Nephron (organoid): ENCODE measurements at regions not wholly inside any gene's neighbourhood (a gene's known extent, or its start where the extent isn't known, plus 50 kb on each side); places are given as distances from the start of the nearest gene placed in this dataset.

Experiments
- H3K27ac Mint-ChIP-seq, 3 experiments: 2 replicates each; pipeline ENCODE4 v1.8.0; 2020; ENCODE audit warnings: mixed read lengths in 3 of 3, mild to moderate bottlenecking in 2 of 3, moderate library complexity in 1 of 3
- H3K27me3 Mint-ChIP-seq: 2 replicates; pipeline ENCODE4 v1.8.0; 2021; ENCODE audit warnings: low read depth, mild to moderate bottlenecking, moderate library complexity, mixed read lengths
- H3K36me3 Mint-ChIP-seq: 2 replicates; pipeline ENCODE4 v1.8.0; 2020; ENCODE audit warnings: low read depth, mixed read lengths
- H3K4me1 Mint-ChIP-seq: 2 replicates; pipeline ENCODE4 v1.8.0; 2020; ENCODE audit warnings: mixed read lengths
- H3K4me3 Mint-ChIP-seq, 3 experiments: 2 replicates each; pipeline ENCODE4 v1.8.0; 2020; ENCODE audit warnings: mild to moderate bottlenecking in 3 of 3, mixed read lengths in 3 of 3, moderate library complexity in 2 of 3
- H3K9me3 Mint-ChIP-seq: 2 replicates; pipeline ENCODE4 v1.8.0; 2020; ENCODE audit warnings: mixed read lengths
- CTCF ChIP-seq, 3 experiments: fragments of 200-600 bp; sonication (generic); IDR thresholded peaks; one replicate each; pipeline ENCODE4 v1.5.0; 2021; ENCODE audit warnings: antibody characterized with exemption in 3 of 3; ENCODE audit not compliant: unreplicated experiment in 3 of 3

- Mint-ChIP-seq H3K27me3 (no peaks in the 10 kb centered on the region), H3K9me3 (peaks cover 3% of the 10 kb centered on the region), H3K4me1 (no peaks in the 10 kb centered on the region), H3K27ac (no peak overlapping the region), H3K4me3 (no peak overlapping the region), H3K36me3 (no peaks in the 10 kb centered on the region)
- TF ChIP-seq CTCF (IDR thresholded peaks at IDR 0.05; ENCODE audit: unreplicated experiment in 3 of 3) = no peak
Observed at GRCh38 chr2:19078709-19079108, 279.7 kb downstream of the OSR1 start.

GRCh38 chr2:19073522-19073921 is 284.9 kb downstream of the OSR1 start:
- Mint-ChIP-seq H3K27ac (no peak overlapping the region), H3K4me3 (no peak overlapping the region), H3K4me1 (peaks cover 19% of the 10 kb centered on the region), H3K36me3 (no peaks in the 10 kb centered on the region), H3K9me3 (no peaks in the 10 kb centered on the region), H3K27me3 (no peaks in the 10 kb centered on the region)
- TF ChIP-seq CTCF (IDR thresholded peaks at IDR 0.05; ENCODE audit: unreplicated experiment in 3 of 3) = no peak

GRCh38 chr2:19072161-19072560 is 286.3 kb downstream of the OSR1 start:
- Mint-ChIP-seq H3K27me3 (peaks cover 3% of the 10 kb centered on the region), H3K36me3 (no peaks in the 10 kb centered on the region), H3K9me3 (no peaks in the 10 kb centered on the region), H3K27ac (peak overlapping the region in 1 of 3 experiments; percentile 14), H3K4me3 (no peak overlapping the region), H3K4me1 (peaks cover 25% of the 10 kb centered on the region)
- TF ChIP-seq CTCF (IDR thresholded peaks at IDR 0.05; ENCODE audit: unreplicated experiment in 3 of 3) = no peak

GRCh38 chr2:19070886-19071285 is 287.5 kb downstream of the OSR1 start:
- Mint-ChIP-seq H3K9me3 (no peaks in the 10 kb centered on the region), H3K27me3 (peaks cover 4% of the 10 kb centered on the region), H3K27ac (peak overlapping the region in 2 of 3 experiments; percentile 50 to 54), H3K36me3 (no peaks in the 10 kb centered on the region), H3K4me3 (no peak overlapping the region), H3K4me1 (peaks cover 25% of the 10 kb centered on the region)
- no peak for TF ChIP-seq CTCF (IDR thresholded peaks at IDR 0.05; ENCODE audit: unreplicated experiment in 3 of 3)

GRCh38 chr2:19068206-19068605 is 290.2 kb downstream of the OSR1 start:
- peaks cover 25% of the 10 kb centered on the region for H3K4me1 Mint-ChIP-seq
- no peaks in the 10 kb centered on the region for H3K9me3 Mint-ChIP-seq
- H3K27me3 Mint-ChIP-seq = peaks cover 4% of the 10 kb centered on the region
- TF ChIP-seq CTCF (IDR thresholded peaks at IDR 0.05; ENCODE audit: unreplicated experiment in 3 of 3) = no peak
- no peaks in the 10 kb centered on the region for H3K36me3 Mint-ChIP-seq
- no peak overlapping the region for H3K27ac Mint-ChIP-seq
- H3K4me3 Mint-ChIP-seq = no peak overlapping the region

GRCh38 chr2:19062370-19062769 is 296.1 kb downstream of the OSR1 start:
- Mint-ChIP-seq H3K27ac (no peak overlapping the region), H3K36me3 (no peaks in the 10 kb centered on the region)

More at GRCh38 chr2:19062370-19062769, 296.1 kb downstream of the OSR1 start:
- H3K9me3 Mint-ChIP-seq = no peaks in the 10 kb centered on the region
- peaks cover 2% of the 10 kb centered on the region for H3K4me1 Mint-ChIP-seq
- no peak for TF ChIP-seq CTCF (IDR thresholded peaks at IDR 0.05; ENCODE audit: unreplicated experiment in 3 of 3)
- H3K4me3 Mint-ChIP-seq = no peak overlapping the region
- peaks cover 3% of the 10 kb centered on the region for H3K27me3 Mint-ChIP-seq
